Ectodermal cell (in vitro differentiated cells): ENCODE measurements at regions not wholly inside any gene's neighbourhood (a gene's known extent, or its start where the extent isn't known, plus 50 kb on each side); places are given as distances from the start of the nearest gene placed in this dataset.

ENCODE experiments used
- H3K27ac ChIP-seq: 2 replicates; pipeline ENCODE4 v1.7.0; 2013; ENCODE audit warnings: mild to moderate bottlenecking, low read depth, low read length; ENCODE audit not compliant: insufficient read depth, poor library complexity, severe bottlenecking
- H3K27me3 ChIP-seq: 2 replicates; pipeline ENCODE4 v1.7.0; 2013; ENCODE audit warnings: mild to moderate bottlenecking, low read length; ENCODE audit not compliant: insufficient read depth, control insufficient read depth, poor library complexity, severe bottlenecking
- H3K36me3 ChIP-seq: one replicate; pipeline ENCODE4 v1.7.0; 2013; ENCODE audit warnings: low read length; ENCODE audit not compliant: control insufficient read depth, insufficient read depth
- H3K4me1 ChIP-seq: one replicate; pipeline ENCODE4 v1.7.0; 2013; ENCODE audit warnings: low read length; ENCODE audit not compliant: control insufficient read depth, insufficient read depth
- H3K4me3 ChIP-seq: 2 replicates; pipeline ENCODE4 v1.7.0; 2013; ENCODE audit warnings: low read depth, low read length, control low read depth; ENCODE audit not compliant: insufficient read depth
- H3K9me3 ChIP-seq: 2 replicates; pipeline ENCODE4 v1.7.0; 2013; ENCODE audit warnings: mild to moderate bottlenecking, low read length, moderate library complexity; ENCODE audit not compliant: control insufficient read depth
- WGBS, 2 experiments: methylation state at CpG; one replicate each; pipeline ENCODE4 v1.1.7; 2013; ENCODE audit warnings: missing lambda C conversion rate in 2 of 2; 5-methylcytosine and 5-hydroxymethylcytosine counted together

GRCh38 chr2:219878516-219878915 is 251.1 kb downstream of the SLC4A3 start:
- H3K27ac ChIP-seq = no peak overlapping the region

GRCh38 chr2:219881851-219882250 is 254.4 kb downstream of the SLC4A3 start:
- no peak overlapping the region for H3K4me3 ChIP-seq
- no peaks in the 10 kb centered on the region for H3K27me3 ChIP-seq
- no peaks in the 10 kb centered on the region for H3K36me3 ChIP-seq
- WGBS, 2 experiments = 97 to 98% methylated on average over 3 of the region's 3 CpGs
- no peaks in the 10 kb centered on the region for H3K4me1 ChIP-seq
- H3K27ac ChIP-seq = no peak overlapping the region
- H3K9me3 ChIP-seq = no peaks in the 10 kb centered on the region

More at GRCh38 chr2:219878516-219878915, 251.1 kb downstream of the SLC4A3 start:
- WGBS, 2 experiments = 88 to 96% methylated on average over 5 of the region's 5 CpGs
- no peaks in the 10 kb centered on the region for H3K27me3 ChIP-seq
- no peaks in the 10 kb centered on the region for H3K9me3 ChIP-seq
- no peaks in the 10 kb centered on the region for H3K36me3 ChIP-seq
- no peaks in the 10 kb centered on the region for H3K4me1 ChIP-seq
- no peak overlapping the region for H3K4me3 ChIP-seq

- no peaks in the 10 kb centered on the region for H3K4me1 ChIP-seq
- no peaks in the 10 kb centered on the region for H3K36me3 ChIP-seq
- H3K4me3 ChIP-seq = no peak overlapping the region
- 87 to 93% methylated on average over 2 of the region's 2 CpGs for whole genome bisulfite sequencing, 2 experiments
- no peaks in the 10 kb centered on the region for H3K27me3 ChIP-seq
- no peaks in the 10 kb centered on the region for H3K9me3 ChIP-seq
- H3K27ac ChIP-seq = no peak overlapping the region
Observed at GRCh38 chr2:219886615-219887014, 259.2 kb downstream of the SLC4A3 start.

- WGBS, 2 experiments = 86 to 97% methylated on average over 3 to 4 of the region's 4 CpGs
- no peaks in the 10 kb centered on the region for H3K9me3 ChIP-seq
- no peak overlapping the region for H3K27ac ChIP-seq
- no peaks in the 10 kb centered on the region for H3K27me3 ChIP-seq
- H3K4me3 ChIP-seq = no peak overlapping the region
- no peaks in the 10 kb centered on the region for H3K4me1 ChIP-seq
- no peaks in the 10 kb centered on the region for H3K36me3 ChIP-seq
Observed at GRCh38 chr2:219887870-219888269, 260.4 kb downstream of the SLC4A3 start.

- WGBS, 2 experiments = 96% methylated on average over 2 of the region's 2 CpGs
- Histone ChIP-seq H3K4me3 (no peak overlapping the region), H3K27ac (no peak overlapping the region), H3K9me3 (no peaks in the 10 kb centered on the region), H3K4me1 (no peaks in the 10 kb centered on the region), H3K36me3 (no peaks in the 10 kb centered on the region), H3K27me3 (no peaks in the 10 kb centered on the region)
Observed at GRCh38 chr2:219893541-219893940, 266.1 kb downstream of the SLC4A3 start.

- no peaks in the 10 kb centered on the region for H3K27me3 ChIP-seq
- H3K27ac ChIP-seq = no peak overlapping the region
- H3K4me1 ChIP-seq = peaks cover 2% of the 10 kb centered on the region
- 55 to 61% methylated on average over 3 of the region's 3 CpGs for WGBS, 2 experiments
- H3K36me3 ChIP-seq = no peaks in the 10 kb centered on the region
- no peak overlapping the region for H3K4me3 ChIP-seq
- no peaks in the 10 kb centered on the region for H3K9me3 ChIP-seq
Observed at GRCh38 chr2:219897456-219897855, 270.0 kb downstream of the SLC4A3 start.

GRCh38 chr2:219901155-219901554 is 273.7 kb downstream of the SLC4A3 start:
- Histone ChIP-seq H3K4me3 (no peak overlapping the region), H3K27ac (no peak overlapping the region), H3K4me1 (peaks cover 8% of the 10 kb centered on the region), H3K36me3 (no peaks in the 10 kb centered on the region), H3K27me3 (peaks cover 10% of the 10 kb centered on the region), H3K9me3 (no peaks in the 10 kb centered on the region)
- 93% methylated on average over 7 of the region's 7 CpGs for WGBS, 2 experiments

GRCh38 chr2:219902891-219903552 is 275.6 kb downstream of the SLC4A3 start:
- H3K4me3 ChIP-seq = no peak overlapping the region
- no peaks in the 10 kb centered on the region for H3K9me3 ChIP-seq
- peaks cover 10% of the 10 kb centered on the region for H3K27me3 ChIP-seq
- H3K36me3 ChIP-seq = no peaks in the 10 kb centered on the region
- H3K27ac ChIP-seq = no peak overlapping the region
- WGBS, 2 experiments = 66 to 72% methylated on average over 10 of the region's 10 CpGs
- peaks cover 8% of the 10 kb centered on the region for H3K4me1 ChIP-seq

GRCh38 chr2:219905640-219906039 is 278.2 kb downstream of the SLC4A3 start:
- 94 to 95% methylated on average over 2 of the region's 2 CpGs for WGBS, 2 experiments
- no peaks in the 10 kb centered on the region for H3K36me3 ChIP-seq
- no peaks in the 10 kb centered on the region for H3K9me3 ChIP-seq
- peaks cover 8% of the 10 kb centered on the region for H3K4me1 ChIP-seq
- peaks cover 10% of the 10 kb centered on the region for H3K27me3 ChIP-seq
- H3K4me3 ChIP-seq = no peak overlapping the region
- no peak overlapping the region for H3K27ac ChIP-seq

GRCh38 chr2:219906114-219907010 is 278.9 kb downstream of the SLC4A3 start:
- H3K27me3 ChIP-seq = peaks cover 10% of the 10 kb centered on the region
- no peaks in the 10 kb centered on the region for H3K9me3 ChIP-seq
- H3K36me3 ChIP-seq = no peaks in the 10 kb centered on the region
- H3K4me3 ChIP-seq = no peak overlapping the region
- 93 to 94% methylated on average over 6 of the region's 7 CpGs for WGBS, 2 experiments
- H3K27ac ChIP-seq = no peak overlapping the region
- peaks cover 8% of the 10 kb centered on the region for H3K4me1 ChIP-seq
